GM21367 (cell line): ENCODE measurements at regions not wholly inside any gene's neighbourhood (a gene's known extent, or its start where the extent isn't known, plus 50 kb on each side); places are given as distances from the start of the nearest gene placed in this dataset.

Source experiments
- ATAC-seq: cut with Tn5 transposase; IDR thresholded peaks from one replicate; pipeline ENCODE4 v1.9.1; 2021; ENCODE audit not compliant: unreplicated experiment

- ATAC-seq, result no peak
Observed at GRCh38 chr10:29962166-29962850, 97.1 kb downstream of the JCAD start.

- no peak for ATAC-seq
Observed at GRCh38 chr10:29961351-29961750, 98.0 kb downstream of the JCAD start.

GRCh38 chr10:29960261-29960660, 99.1 kb downstream of the JCAD start:
- ATAC-seq, result no peak

GRCh38 chr10:29959586-29959985, 99.8 kb downstream of the JCAD start:
- ATAC-seq, result no peak

- no peak for ATAC-seq
Observed at GRCh38 chr10:29958440-29958839, 100.9 kb downstream of the JCAD start.

GRCh38 chr10:29957907-29958331, 101.5 kb downstream of the JCAD start:
- no peak for ATAC-seq

GRCh38 chr10:29957236-29957635, 102.2 kb downstream of the JCAD start:
- ATAC-seq, result no peak

- no peak for ATAC-seq
Observed at GRCh38 chr10:29956335-29956924, 103.0 kb downstream of the JCAD start.

- ATAC-seq, result no peak
Observed at GRCh38 chr10:29955329-29955935, 104.0 kb downstream of the JCAD start.

GRCh38 chr10:29951441-29951931, 107.9 kb downstream of the JCAD start:
- no peak for ATAC-seq

GRCh38 chr10:29950391-29950790, 109.0 kb downstream of the JCAD start:
- ATAC-seq, result no peak

- ATAC-seq, result no peak
Observed at GRCh38 chr10:29949411-29950011, 109.9 kb downstream of the JCAD start.

GRCh38 chr10:29948881-29949355, 110.5 kb downstream of the JCAD start:
- ATAC-seq, result no peak

GRCh38 chr10:29947701-29948060, 111.7 kb downstream of the JCAD start:
- ATAC-seq, result no peak

- no peak for ATAC-seq
Observed at GRCh38 chr10:29946953-29947700, 112.3 kb downstream of the JCAD start.

GRCh38 chr10:29946614-29946952, 112.8 kb downstream of the JCAD start:
- ATAC-seq, result no peak

- no peak for ATAC-seq
Observed at GRCh38 chr10:29941476-29941875, 117.9 kb downstream of the JCAD start.

GRCh38 chr10:29932991-29933390, 126.4 kb downstream of the JCAD start:
- no peak for ATAC-seq

- no peak for ATAC-seq
Observed at GRCh38 chr10:29931833-29932232, 127.6 kb downstream of the JCAD start.

- no peak for ATAC-seq
Observed at GRCh38 chr10:29929006-29929405, 130.4 kb downstream of the JCAD start.

GRCh38 chr10:29926693-29927048, 132.7 kb downstream of the JCAD start:
- ATAC-seq, result no peak
